HEK293T (cell line): ENCODE measurements at regions not wholly inside any gene's neighbourhood (a gene's known extent, or its start where the extent isn't known, plus 50 kb on each side); places are given as distances from the start of the nearest gene placed in this dataset.

ENCODE experiments used
- ARNT ChIP-seq: fragments of 450-650 bp; IDR thresholded peaks from 2 replicates; pipeline ENCODE4 v1.6.1; 2017; ENCODE audit warnings: mild to moderate bottlenecking
- FOXK2 ChIP-seq: fragments of 450-650 bp; IDR thresholded peaks from 2 replicates; pipeline ENCODE4 v1.6.1; 2016; ENCODE audit warnings: mild to moderate bottlenecking
- SUZ12 ChIP-seq: fragments of 450-650 bp; IDR thresholded peaks from 2 replicates; pipeline ENCODE4 v1.6.1; 2016; ENCODE audit warnings: mild to moderate bottlenecking

DNA sequence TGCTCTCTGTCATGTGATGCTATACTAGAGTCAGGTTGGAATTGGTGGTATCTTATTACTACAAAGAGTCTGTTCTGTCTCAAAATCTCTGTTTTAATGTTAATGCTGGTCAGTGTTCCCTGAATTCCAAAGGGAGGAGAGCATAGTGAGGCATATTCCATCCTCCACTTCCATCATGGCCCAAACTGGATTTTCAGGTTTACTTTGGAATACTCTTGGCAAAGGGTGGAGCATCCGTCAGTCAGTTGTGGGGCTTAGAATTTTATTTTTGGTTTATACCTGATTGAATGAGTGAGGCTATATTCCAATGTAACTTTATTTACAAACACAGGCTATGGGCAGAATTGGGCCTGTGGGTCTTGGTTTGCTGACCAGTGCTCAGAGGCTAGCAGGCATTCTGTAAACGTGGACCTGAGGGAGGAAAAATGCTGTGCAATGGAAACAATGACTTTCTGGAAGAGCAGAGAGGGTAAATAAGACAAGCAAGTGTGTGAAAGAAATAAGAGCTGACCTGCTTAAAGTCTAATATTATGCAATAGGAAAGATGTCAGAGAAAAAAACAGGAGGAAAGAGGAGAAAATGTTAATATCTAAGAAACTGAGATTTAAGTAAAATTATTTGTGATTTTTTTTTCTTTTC is 106.2 kb upstream of the CLINT1 start:
- TF ChIP-seq FOXK2 = no peak
- no peak for TF ChIP-seq ARNT
- TF ChIP-seq SUZ12 = no peak
